MM.1S (cell line): ENCODE measurements at regions not wholly inside any gene's neighbourhood (a gene's known extent, or its start where the extent isn't known, plus 50 kb on each side); places are given as distances from the start of the nearest gene placed in this dataset.

ENCODE experiments used
- DNase-seq: peaks from one replicate; pipeline ENCODE4 v3.0.0-alpha.2; 2015
- H2AFZ ChIP-seq: fragments of 300-600 bp; sonication (generic); 2 replicates; pipeline ENCODE4 v1.6.0; 2016; ENCODE audit warnings: antibody characterized with exemption, low read length
- H3F3A ChIP-seq: fragments of 300-600 bp; sonication (generic); 2 replicates; pipeline ENCODE4 v1.6.1; 2016; ENCODE audit warnings: mild to moderate bottlenecking, antibody characterized with exemption, low read length, moderate library complexity, mixed read lengths; ENCODE audit not compliant: insufficient read depth
- H3K27ac ChIP-seq: fragments of 300-600 bp; sonication (generic); 2 replicates; pipeline ENCODE4 v1.5.1; 2016; ENCODE audit warnings: mild to moderate bottlenecking, low read length
- H3K27me3 ChIP-seq: fragments of 300-600 bp; sonication (generic); replicated peaks from 2 replicates; pipeline ENCODE4 v1.6.0; 2016; ENCODE audit warnings: low read length; ENCODE audit not compliant: insufficient read depth
- H3K36me3 ChIP-seq: fragments of 300-600 bp; sonication (generic); replicated peaks from 2 replicates; pipeline ENCODE4 v1.6.1; 2016; ENCODE audit warnings: mild to moderate bottlenecking, low read length, mixed read lengths; ENCODE audit not compliant: insufficient read depth
- H3K4me1 ChIP-seq: fragments of 300-600 bp; sonication (generic); 2 replicates; pipeline ENCODE4 v1.6.1; 2016; ENCODE audit warnings: low read length, mixed read lengths
- H3K4me2 ChIP-seq: fragments of 300-600 bp; sonication (generic); 2 replicates; pipeline ENCODE4 v1.6.0; 2016; ENCODE audit warnings: low read depth, low read length
- H3K4me3 ChIP-seq: fragments of 300-600 bp; sonication (generic); 2 replicates; pipeline ENCODE4 v1.5.1; 2016; ENCODE audit warnings: low read length, mixed read lengths
- H3K79me2 ChIP-seq: fragments of 300-600 bp; sonication (generic); 2 replicates; pipeline ENCODE4 v1.6.1; 2016; ENCODE audit warnings: mixed run types, low read length, mixed read lengths
- H3K9ac ChIP-seq: fragments of 300-600 bp; sonication (generic); 2 replicates; pipeline ENCODE4 v1.6.1; 2016; ENCODE audit warnings: low read length, mixed read lengths
- H3K9me2 ChIP-seq: fragments of 300-600 bp; sonication (generic); replicated peaks from 2 replicates; pipeline ENCODE4 v1.6.1; 2016; ENCODE audit warnings: mild to moderate bottlenecking, low read length, mixed read lengths; ENCODE audit not compliant: insufficient read depth
- H3K9me3 ChIP-seq: fragments of 300-600 bp; sonication (generic); replicated peaks from 2 replicates; pipeline ENCODE4 v1.6.1; 2016; ENCODE audit warnings: mild to moderate bottlenecking, low read length, mixed read lengths; ENCODE audit not compliant: insufficient read depth
- H4K20me1 ChIP-seq: fragments of 300-600 bp; sonication (generic); 2 replicates; pipeline ENCODE4 v1.6.1; 2016; ENCODE audit warnings: mild to moderate bottlenecking, low read length, moderate library complexity, mixed read lengths; ENCODE audit not compliant: insufficient read depth
- CTCF ChIP-seq: fragments of 300-600 bp; sonication (generic); IDR thresholded peaks from 2 replicates; pipeline ENCODE4 v1.5.1; 2016; ENCODE audit warnings: antibody characterized with exemption, low read length, mixed read lengths
- EZH2 ChIP-seq: fragments of 300-600 bp; sonication (generic); optimal IDR thresholded peaks from 2 replicates; pipeline ENCODE3; 2017; ENCODE audit warnings: low read depth, mild to moderate bottlenecking, antibody characterized with exemption, low read length, mixed read lengths
- EZH2phosphoT487 ChIP-seq: fragments of 300-600 bp; sonication (generic); IDR thresholded peaks from 2 replicates; pipeline ENCODE4 v1.6.1; 2018; ENCODE audit warnings: antibody characterized with exemption, low read length

- Histone ChIP-seq H3K27ac (no peak overlapping the region), H3K79me2 (no peaks in the 10 kb centered on the region), H3K9ac (no peak overlapping the region), H3K36me3 (no peaks in the 10 kb centered on the region), H3K4me1 (no peaks in the 10 kb centered on the region), H3K4me3 (no peak overlapping the region), H3F3A (no peaks in the 10 kb centered on the region), H4K20me1 (no peaks in the 10 kb centered on the region), H2AFZ (no peak overlapping the region), H3K9me2 (no peaks in the 10 kb centered on the region), H3K9me3 (no peaks in the 10 kb centered on the region), H3K27me3 (no peaks in the 10 kb centered on the region), H3K4me2 (no peak overlapping the region)
- no peak for DNase-seq
- TF ChIP-seq CTCF (no peak), EZH2 (no peak), EZH2phosphoT487 (no peak)
Observed at GRCh38 chr16:6861135-6861814, 471.4 kb upstream of the RBFOX1 start.

- Histone ChIP-seq H3K27ac (no peak overlapping the region), H3K27me3 (no peaks in the 10 kb centered on the region), H2AFZ (no peak overlapping the region), H3F3A (no peaks in the 10 kb centered on the region), H3K4me2 (no peak overlapping the region), H3K4me1 (no peaks in the 10 kb centered on the region), H3K9ac (no peak overlapping the region), H3K9me2 (no peaks in the 10 kb centered on the region), H3K4me3 (no peak overlapping the region), H3K36me3 (no peaks in the 10 kb centered on the region), H3K79me2 (no peaks in the 10 kb centered on the region), H3K9me3 (no peaks in the 10 kb centered on the region), H4K20me1 (no peaks in the 10 kb centered on the region)
- DNase-seq, result no peak
- no peak for TF ChIP-seq EZH2
- no peak for TF ChIP-seq EZH2phosphoT487
- no peak for TF ChIP-seq CTCF
Observed at GRCh38 chr16:6857575-6857974, 475.1 kb upstream of the RBFOX1 start.

GRCh38 chr16:6856578-6856977 is 476.1 kb upstream of the RBFOX1 start:
- Histone ChIP-seq H3K9me2 (no peaks in the 10 kb centered on the region), H3K9me3 (no peaks in the 10 kb centered on the region), H3K36me3 (no peaks in the 10 kb centered on the region), H3K4me1 (no peaks in the 10 kb centered on the region), H3K4me3 (no peak overlapping the region), H3K27me3 (no peaks in the 10 kb centered on the region), H3K79me2 (no peaks in the 10 kb centered on the region), H4K20me1 (no peaks in the 10 kb centered on the region), H3K9ac (no peak overlapping the region), H3F3A (no peaks in the 10 kb centered on the region), H2AFZ (no peak overlapping the region), H3K4me2 (no peak overlapping the region), H3K27ac (no peak overlapping the region)
- DNase-seq, result no peak
- TF ChIP-seq EZH2 (no peak), CTCF (no peak), EZH2phosphoT487 (no peak)
